Activated CD8-positive, alpha-beta memory T cell treated with anti-CD3 and anti-CD28 coated beads for 1 hour (primary cell): ENCODE measurements at regions not wholly inside any gene's neighbourhood (a gene's known extent, or its start where the extent isn't known, plus 50 kb on each side); places are given as distances from the start of the nearest gene placed in this dataset.

ENCODE experiments used
- DNase-seq, 2 donors: peaks; one replicate each; pipeline ENCODE4 v3.0.0-alpha.2; 2020; ENCODE audit warnings: low read depth in 1 of 2; ENCODE audit errors: extremely low read depth in 1 of 2

DNA sequence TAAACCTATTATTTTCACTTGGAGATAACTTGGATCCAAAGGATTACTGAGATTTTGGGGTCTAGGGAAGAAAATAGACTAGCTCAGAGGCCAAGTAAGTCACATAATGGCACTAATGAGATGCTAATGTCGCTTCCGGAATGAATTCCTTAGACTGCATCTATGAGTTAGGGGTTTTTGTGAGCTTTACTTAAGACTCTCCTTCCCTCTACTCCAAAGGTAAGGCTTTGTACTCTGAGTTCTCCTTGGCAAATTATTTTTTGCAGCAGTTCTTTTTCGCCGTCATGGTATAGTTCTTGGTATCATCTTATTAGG is 143.9 kb upstream of the KLF14 start:
- no peak for DNase-seq

DNA sequence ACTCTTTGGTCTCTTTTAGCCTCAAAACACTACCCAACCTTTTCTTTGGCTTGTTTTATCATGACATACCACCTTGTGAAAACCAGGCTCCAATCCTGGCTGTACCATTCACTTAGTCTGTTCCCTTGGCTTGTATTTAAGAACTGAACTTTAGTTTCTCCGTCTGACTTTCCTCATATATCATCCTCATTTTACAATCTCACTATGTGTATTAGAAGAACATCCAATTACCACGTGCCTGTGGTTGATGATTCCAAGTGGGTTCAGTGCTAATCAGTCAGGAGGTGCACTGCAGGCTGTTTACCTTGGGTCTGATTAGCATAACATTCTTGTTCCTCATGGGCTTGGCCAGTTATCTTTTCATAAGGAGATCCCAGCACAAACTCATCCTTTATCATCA is 144.8 kb upstream of the KLF14 start:
- DNase-seq, result no peak

DNA sequence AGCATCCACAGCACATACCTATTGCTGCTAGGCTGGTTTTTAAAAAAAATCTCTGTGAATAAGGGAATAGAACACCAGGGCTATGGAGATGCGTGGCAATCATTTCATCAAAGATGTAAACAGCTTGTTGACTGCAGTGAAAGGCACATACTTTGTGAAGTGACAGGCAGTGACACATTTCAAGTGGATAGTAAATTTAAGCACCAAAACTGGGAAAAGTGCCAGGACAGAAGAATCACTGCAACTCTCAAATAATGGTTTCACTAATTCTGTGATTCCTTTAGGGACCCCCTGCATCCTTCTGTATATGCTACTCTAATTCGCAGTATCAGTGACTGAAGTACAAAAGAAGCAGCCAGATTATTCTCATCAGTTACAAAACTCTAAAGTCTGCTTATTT is 145.2 kb upstream of the KLF14 start:
- no peak for DNase-seq

DNA sequence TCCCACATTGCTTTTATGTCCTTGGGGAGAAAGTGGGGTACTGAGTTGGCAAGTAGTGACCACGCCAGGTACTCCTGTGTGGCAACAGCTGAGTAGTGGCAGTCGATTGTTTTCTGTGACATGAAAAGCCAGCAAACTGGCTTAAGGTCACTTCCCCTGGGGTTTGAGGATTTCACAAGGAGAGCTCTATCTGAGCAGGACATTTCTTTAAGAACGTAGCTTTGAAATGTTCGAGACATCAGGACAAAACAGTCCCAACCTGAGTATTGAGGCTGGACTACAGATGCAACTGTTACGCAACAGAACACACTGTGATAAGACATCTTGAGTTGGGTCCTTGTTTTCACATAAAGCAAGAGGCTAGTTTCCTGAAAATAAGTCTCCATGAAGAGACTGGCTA is 146.7 kb upstream of the KLF14 start:
- no peak for DNase-seq

DNA sequence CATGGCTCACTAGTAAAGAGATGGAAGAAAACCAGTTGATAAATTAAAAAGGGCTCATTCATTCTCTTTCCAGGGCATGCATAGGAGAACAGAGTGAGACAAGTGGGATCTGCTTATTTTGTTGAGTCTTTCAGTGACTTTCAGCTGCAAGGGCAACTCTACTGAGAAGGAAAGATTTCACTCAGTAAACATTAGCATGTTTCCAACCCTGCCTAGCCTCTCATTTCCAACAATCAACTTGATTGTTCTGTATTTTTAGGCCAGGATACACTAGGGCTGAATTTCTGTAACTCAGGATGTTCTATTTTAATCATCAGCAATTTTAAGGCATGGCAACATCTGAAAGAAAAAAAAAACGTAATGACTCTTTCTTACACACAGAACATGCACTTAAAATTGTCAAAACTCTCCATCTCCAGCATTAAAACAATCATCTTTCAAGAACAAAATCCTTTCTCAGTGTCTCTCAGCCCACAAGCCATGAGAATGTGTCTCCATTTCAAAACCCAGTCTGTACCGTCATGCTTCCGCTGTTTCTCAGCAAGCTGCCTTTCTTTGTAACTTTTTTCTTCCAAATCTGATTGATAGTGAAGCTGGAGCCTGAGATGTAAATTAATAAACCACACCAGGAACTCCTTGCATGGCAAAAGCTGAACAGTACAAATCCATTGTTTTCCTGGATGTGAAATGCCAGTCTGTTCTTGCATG is 147.2 kb upstream of the KLF14 start:
- DNase-seq, result no peak

DNA sequence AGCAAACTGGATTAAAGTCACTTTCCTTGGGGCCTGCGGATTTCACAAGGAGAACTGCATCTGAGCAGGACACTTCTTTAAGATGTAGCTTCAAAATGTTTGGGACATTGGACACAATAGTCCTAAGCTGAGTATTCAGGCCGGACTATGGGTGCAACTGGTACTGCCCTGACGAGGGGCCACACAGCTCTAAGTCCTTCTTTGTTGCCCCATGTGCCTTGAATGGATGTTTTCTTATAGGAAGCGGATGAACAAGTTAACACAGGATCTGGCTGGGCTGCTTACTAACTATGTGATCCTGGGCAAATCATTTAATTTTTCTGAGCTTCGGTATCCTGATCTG is 147.8 kb upstream of the KLF14 start:
- DNase-seq, result no peak

DNA sequence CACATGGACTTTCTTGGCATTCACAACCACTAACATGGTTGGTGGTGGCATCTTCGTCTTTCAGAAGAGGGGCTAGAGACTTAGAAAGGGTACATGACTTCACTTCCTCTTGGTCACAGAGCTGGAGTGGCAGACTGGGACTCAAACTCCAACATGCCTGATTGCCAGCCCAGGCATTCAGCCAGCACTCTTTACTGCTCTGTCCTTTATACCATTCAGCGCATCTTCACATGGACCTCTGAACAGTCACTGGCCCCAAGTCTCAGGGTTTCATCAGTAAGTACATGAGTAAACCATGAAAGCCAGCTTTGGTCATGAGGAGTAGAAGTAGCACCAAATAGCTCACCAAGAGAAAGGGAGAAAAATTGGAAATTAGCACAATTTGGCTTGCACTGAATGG is 148.4 kb upstream of the KLF14 start:
- no peak for DNase-seq

DNA sequence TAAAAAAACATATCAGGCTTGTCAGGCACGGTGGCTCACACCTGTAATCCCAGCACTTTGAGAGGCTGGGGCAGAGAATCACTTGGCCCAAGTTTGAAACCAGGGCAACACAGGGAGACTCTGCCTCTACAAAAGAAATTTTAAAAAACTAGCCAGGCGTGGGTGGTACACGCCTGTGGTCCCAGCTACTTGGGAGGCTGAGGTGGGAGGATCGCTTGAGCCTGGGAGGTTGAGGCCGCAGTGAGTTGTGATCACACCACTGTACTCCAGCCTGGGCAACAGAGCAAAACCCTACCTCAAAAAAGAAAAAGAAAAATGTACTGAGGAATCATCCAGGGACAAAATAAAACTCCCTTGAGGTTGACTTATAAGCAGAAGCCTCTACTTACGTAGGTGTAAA is 149.9 kb upstream of the KLF14 start:
- no peak for DNase-seq

DNA sequence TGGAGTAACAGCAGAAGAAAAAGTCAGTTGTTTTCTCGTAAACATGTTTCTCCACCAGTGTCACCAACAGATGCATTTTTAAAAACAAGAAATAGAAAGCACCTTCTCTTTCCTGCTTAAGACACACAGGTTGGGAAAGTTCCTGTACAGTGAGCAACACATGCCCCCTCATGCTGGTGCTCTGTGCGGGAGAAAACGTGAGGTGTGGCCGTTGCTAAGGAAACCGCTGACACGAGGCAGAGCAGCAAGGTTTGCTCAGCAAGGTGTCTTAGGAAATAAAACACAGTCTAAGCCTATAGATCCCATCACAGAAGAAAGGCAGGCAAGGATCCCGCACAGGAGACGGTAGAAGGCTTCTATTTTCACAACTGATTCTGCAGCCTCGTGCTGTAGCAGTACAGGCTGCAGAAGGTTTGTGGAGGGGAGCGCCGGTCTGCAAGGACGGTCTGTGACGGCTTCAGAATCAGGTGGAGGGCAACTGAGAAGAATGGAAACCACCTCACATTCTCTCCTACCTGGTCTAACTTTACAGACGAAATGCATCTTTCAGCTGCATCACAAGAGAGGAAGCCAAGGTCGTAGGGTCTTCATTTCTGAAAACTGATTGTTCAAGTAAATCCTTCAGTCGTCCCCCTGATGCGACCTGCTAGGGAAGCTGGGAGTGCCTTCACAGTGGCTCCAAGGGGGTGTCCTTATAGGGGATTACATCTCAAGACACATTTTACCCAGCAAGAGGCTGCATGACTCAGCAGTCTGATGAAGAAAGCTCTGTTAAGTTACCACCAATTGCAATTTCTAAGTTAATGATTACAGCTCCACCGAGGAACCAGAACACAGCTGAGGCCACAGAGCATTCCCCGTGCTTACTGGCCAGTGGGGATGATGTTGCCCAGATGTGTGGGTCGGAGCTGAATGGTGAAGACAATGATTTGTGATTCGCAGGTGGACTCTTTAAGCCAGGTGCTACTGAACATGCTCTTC is 150.7 kb upstream of the KLF14 start:
- no peak for DNase-seq

DNA sequence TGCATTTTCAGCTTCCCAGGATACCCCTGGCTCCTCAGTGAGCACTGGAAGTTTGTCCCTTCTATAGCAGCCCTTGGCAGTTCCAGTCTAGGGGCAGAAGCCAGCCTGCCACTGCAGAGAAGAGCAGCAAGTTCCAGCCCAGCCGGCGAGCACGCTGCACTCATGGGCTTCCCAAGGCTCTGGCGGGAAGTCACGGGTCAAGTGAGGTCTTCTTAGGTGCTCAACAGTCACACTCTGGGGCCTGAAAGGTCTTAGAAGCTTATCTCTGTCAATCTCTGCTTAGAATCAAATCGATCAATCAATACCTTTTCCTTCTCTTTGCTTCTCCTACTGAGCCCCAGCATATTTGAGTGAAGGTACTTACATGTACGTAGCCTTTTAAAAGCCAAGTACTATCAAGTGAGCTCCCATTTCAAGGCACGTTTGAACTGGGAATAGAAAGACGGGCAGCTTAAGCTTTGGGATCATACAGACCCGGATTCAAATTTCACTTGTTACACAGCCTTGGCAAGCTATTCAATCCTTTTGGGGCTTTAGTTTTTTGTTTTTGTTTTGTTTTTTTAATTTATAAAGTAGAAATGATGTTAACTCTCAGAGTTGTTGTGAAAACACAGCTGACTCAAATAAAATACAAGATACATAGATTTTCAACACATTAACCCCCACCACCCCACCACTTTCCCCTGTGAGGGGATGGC is 152.6 kb upstream of the KLF14 start:
- no peak for DNase-seq

DNA sequence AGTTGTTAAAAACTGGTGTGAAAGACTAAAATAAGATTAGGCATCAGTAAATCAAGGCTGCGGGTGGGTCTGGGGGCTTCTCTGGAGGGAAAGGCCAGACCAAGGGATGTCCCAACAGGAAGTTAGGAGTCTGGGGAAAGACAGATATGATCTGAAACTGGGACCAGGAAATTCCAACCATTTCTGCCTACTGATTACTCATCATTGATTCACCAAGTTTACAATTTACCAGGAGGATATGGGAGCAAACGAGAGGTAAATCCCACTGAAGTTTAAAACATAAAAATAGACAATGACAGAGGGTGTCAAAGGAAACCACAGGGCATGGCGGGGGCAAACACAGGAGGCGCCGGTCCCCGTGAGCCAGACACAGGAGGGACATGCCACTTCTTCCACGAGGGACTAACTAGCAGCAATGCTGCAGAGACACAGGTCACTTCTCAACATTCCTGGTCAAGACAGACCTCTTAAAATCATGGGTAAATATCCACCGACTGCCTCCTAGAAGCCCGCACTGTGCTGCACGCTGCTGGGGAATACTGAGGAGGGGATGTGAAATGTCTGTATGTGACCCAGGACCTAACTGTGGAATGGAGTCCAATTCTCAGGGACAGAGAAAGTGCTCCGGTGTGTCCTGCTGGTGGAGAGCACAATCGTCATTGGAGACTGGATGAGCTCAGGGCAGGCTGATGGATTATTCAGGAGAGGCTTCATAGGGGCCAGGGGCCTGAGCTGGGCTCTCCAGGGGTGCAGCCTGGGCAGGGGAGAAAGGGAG is 153.4 kb upstream of the KLF14 start:
- no peak for DNase-seq

DNA sequence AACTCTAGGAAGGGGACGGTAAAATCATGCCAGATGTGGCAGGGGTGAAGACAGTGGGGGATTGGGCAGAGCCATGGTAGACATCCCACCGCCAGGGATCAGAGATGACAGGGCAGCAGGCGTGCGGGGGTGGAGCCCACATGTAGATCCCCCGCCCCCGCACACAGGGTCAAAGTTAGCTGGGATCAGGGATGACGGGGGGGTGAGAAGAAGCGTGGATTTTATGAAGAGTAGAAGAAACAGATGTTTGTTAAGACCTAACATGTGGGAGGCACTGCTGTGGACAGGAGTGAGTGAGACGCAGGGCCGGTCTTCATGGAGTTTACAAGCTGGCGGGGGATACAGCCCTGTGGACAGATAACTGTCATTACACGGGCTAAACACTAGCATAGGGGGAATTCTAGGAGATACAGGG is 154.0 kb upstream of the KLF14 start:
- DNase-seq, result no peak

DNA sequence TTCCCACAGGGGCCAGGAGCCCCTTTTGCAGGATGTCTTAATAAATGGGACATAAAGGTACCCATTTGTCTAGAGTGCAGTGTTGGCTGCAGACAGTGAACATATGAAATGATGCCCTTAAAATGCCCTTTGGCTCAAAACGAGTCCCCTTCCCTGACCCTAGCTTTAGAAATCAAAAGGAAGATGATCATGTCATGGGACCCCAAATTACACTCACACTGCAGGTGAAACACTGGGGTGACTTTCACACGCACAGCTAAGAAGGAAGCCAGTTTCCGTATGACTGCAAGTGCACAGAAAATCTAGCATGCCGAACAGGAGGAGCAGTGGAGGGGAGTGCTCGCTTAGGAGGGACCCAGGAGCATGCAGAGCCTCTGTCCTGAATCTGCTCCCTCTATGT is 154.5 kb upstream of the KLF14 start:
- DNase-seq, result no peak

DNA sequence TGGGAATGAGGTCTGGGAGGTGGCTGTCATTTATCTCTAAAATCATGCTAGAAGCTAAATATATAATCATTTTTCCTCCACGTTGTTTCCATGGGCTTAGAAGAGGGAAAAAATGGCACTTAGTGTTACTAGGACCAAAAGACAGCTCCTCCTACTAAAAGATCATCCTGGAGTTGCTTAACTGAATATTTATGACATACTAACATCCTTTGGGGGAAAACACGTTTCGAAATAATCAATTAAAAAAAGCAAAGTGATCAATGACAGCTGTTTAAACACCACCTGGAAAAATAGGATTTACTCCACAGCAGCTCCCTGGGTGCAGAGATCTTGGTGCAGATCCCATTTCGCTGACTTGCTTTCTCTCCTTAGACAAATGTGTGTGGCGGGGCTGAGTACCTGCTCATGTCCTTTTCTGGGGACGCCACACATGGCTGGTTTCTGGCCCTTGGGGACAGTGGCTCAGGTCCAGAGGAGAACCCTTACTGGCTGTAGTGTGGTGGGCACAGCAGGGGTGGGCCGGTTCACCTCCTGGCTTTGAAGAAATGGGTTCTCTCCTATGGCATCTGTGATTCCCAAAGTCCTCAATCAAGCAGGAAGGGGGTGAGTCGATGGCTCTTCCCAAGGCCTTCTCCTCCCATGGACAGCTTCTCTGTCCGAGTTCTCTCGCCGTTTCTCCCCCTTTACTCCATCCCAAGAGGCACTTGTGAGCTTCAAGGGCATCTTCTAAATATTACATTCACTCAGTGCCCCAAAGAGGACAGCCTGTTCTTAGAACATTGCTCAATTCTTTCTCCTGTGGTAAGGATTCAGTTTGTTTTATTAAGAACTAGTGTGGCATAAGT is 156.4 kb upstream of the KLF14 start:
- DNase-seq, result no peak

DNA sequence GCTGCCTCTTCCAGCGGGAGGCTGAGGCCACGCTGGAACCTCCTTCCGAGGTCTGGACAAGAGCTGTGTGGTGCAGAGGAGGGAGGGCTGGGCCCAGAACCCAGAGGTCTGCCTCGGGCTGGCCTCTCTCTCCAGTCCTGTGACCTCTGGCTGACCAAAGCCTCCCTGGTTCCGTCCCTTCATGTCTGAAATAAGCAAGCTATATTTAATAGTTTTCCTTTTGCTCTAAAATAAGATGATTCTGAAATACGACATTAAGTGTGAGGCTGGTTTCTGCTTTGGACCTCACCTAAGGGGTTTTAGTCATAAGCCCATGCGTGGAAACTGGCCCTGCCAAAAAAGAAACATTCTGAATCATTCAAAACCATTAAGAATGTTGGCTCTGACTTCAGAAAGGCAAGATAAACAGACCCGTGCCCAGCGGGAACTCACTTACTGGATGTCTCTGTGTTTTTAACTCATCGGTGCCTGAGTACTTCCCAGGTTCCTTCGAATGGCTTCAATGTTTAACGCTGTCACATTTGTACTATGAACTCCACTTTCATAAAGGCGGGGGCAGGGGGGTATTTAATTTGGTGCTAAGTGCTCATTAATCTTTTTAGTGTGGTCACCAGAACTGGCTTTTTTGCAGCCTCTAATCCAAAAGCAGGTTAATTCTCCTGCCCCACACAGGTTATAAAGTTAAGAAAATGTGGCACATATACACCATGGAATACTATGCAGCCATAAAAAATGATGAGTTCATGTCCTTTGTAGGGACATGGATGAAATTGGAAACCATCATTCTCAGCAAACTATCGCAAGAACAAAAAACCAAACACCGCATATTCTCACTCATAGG is 157.5 kb upstream of the KLF14 start:
- no peak for DNase-seq

DNA sequence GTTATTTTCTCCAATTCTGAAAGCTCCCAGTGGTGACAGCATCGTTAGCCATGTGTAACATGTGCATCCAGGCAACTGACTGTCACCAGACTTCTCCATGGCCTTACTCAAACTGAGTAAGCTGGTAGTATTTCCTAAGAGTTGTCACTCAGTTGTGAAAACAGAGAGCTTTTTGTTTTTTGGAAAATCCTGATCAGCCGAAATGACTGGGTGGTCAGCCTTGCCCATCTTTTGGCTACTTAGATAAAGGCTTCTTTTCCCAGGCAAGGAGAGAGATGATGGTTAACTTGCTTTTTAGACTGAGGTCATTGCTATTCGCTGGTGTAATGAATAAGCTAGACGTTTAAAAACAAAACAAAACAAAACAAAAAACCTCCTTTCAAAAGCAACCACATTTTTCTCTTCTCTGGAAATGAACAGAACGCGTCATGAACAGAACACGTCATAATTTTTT is 159.5 kb upstream of the KLF14 start:
- no peak for DNase-seq

DNA sequence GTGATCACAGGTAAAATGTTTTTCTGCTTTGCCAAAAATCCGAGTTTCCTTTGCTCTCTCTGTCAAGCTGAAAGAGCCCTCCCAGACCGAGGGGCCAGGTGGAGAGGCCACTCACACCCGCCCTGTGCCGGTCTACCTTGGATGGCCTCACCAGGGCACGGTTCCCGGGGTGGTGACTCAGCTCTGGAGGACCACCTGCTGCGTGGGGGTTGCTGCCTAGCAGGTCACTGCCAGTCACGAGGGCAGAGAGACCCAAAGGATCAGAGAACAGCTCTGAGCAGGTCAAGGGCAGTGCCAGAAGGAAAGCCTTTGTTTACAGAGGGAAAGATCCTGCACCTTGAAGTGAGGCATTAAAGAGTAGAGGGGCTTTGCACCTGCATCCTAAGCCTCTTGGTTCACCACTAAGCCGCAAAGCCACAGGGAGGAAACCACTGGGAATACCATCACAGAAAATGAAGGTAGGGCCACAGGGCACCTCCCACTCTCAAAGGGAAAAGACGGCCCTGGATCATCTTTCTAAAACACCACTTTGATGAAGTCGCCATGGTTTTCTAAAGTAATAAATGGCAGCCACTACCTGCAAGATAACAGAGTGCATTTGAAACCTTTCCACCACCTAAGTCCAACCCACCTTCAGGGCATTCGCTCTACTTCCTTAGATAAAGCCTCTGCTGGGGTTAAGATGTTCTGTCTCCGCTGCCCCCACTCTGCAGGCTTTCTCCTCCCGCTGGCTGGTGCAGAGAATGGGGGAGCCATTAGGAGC is 160.3 kb upstream of the KLF14 start:
- no peak for DNase-seq

DNA sequence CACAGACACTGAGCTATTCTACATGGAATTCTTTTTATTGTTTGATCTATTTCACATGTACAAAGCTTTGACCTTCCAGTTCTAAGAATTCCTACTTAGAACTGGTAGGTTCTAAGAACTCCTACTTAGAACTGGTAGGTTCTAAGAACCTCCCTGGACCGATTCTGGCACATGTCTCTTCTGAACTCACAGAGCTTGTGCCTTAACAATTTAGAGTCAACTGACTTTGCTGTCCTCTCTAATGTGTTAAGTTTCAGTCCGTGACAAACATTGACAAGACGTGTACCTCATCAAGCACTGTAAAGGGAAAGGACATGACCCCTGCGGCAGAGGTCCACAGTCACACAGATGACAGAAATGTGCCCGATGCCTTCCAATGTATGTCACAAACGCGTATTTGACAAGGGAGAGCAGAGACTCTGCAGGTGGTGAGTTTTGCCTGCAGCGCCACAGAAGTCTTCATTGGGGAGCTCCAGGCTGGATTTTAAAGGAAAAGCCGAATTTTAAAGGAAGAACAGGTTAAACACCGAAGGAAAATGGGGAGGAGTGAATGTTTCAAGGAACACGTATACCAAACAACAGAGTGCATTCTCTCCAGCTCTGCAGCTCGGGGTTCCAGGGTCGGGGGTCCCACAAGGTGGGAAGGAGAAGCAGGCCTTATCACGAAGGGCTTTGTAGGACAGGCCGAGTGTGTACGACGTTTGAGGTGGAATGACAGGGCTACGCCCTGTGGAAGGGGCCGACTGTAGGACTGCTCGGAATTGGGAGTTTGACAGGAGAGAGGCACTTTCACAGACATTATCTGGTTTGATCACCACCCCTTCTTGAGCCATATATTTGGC is 161.1 kb upstream of the KLF14 start:
- DNase-seq, result no peak
